GM13976 (cell line): ENCODE measurements at regions not wholly inside any gene's neighbourhood (a gene's known extent, or its start where the extent isn't known, plus 50 kb on each side); places are given as distances from the start of the nearest gene placed in this dataset.
"Not testable (repeated sequence)": the region's sequence is repeated elsewhere in the genome, so short reads cannot be mapped to it uniquely, and the experiment has no call there.

Source experiments
- DNase-seq: peaks from one replicate; pipeline ENCODE4 v3.0.0; 2012; ENCODE audit warnings: low spot score
- CTCF ChIP-seq: IDR thresholded peaks from 2 replicates; pipeline ENCODE4 v1.5.1; 2012; ENCODE audit warnings: borderline replicate concordance, mild to moderate bottlenecking; ENCODE audit not compliant: insufficient read depth; ENCODE audit errors: extremely low read depth, missing control alignments, control extremely low read depth
- in situ Hi-C: fragments of 300-500 bp; cut with MboI; formaldehyde crosslinking; loops from one replicate; pipeline ENCODE4 v1.12.0; 2022; ENCODE audit warnings: low sequenced_read_pairs, mixed read lengths, inconsistent platforms; ENCODE audit not compliant: unreplicated experiment

- in situ Hi-C loops: not testable (repeated sequence)
- DNase-seq: peak; percentile 79
Observed at GRCh38 chr16:22436823-22437652, 62.6 kb upstream of the CDR2 start.

- in situ Hi-C loops, DNase-seq: not testable (repeated sequence)
Observed at GRCh38 chr16:22436326-22436822, 62.0 kb upstream of the CDR2 start.

- in situ Hi-C loops: not testable (repeated sequence)
Observed at GRCh38 chr16:22431314-22431713, 56.9 kb upstream of the CDR2 start.

GRCh38 chr16:22428654-22429053 lies 54.2 kb upstream of the CDR2 start:
- DNase-seq: no peak
- in situ Hi-C loops: loop anchor here (10.0 kb wide), 1 partner anchor 94 kb away; no protein-coding TSS in a partner anchor
- no peak for TF ChIP-seq CTCF

More at GRCh38 chr16:22431314-22431713, 56.9 kb upstream of the CDR2 start:
- DNase-seq: not testable (repeated sequence)

GRCh38 chr16:22427556-22427955 lies 53.1 kb upstream of the CDR2 start:
- in situ Hi-C loops: loop anchor here (10.0 kb wide), 1 partner anchor 93 kb away; no protein-coding TSS in a partner anchor
- no peak for DNase-seq
- no peak for TF ChIP-seq CTCF

GRCh38 chr16:22425847-22426246 lies 51.4 kb upstream of the CDR2 start:
- in situ Hi-C loops: loop anchor here (10.0 kb wide), 1 partner anchor 91 kb away; no protein-coding TSS in a partner anchor
- DNase-seq: no peak
- TF ChIP-seq CTCF: no peak

GRCh38 chr16:22425036-22425801 lies 50.8 kb upstream of the CDR2 start:
- in situ Hi-C loops: loop anchor here (10.0 kb wide), 1 partner anchor 90 kb away; no protein-coding TSS in a partner anchor
- no peak for TF ChIP-seq CTCF
- no peak for DNase-seq
